Limb (tissue), 2 donors: ENCODE measurements at regions not wholly inside any gene's neighbourhood (a gene's known extent, or its start where the extent isn't known, plus 50 kb on each side); places are given as distances from the start of the nearest gene placed in this dataset.
"Not testable (repeated sequence)": the region's sequence is repeated elsewhere in the genome, so short reads cannot be mapped to it uniquely, and the experiment has no call there.

Source experiments
- DNase-seq, 2 donors: peaks; one replicate each; pipeline ENCODE4 v3.0.0-alpha.2; 2016; ENCODE audit errors: extremely low spot score in 2 of 2

- peak in 1 of 2 donors; percentile 42 for DNase-seq
Observed at GRCh38 chr4:124450851-124451250, 261.7 kb downstream of the ANKRD50 start.

DNA sequence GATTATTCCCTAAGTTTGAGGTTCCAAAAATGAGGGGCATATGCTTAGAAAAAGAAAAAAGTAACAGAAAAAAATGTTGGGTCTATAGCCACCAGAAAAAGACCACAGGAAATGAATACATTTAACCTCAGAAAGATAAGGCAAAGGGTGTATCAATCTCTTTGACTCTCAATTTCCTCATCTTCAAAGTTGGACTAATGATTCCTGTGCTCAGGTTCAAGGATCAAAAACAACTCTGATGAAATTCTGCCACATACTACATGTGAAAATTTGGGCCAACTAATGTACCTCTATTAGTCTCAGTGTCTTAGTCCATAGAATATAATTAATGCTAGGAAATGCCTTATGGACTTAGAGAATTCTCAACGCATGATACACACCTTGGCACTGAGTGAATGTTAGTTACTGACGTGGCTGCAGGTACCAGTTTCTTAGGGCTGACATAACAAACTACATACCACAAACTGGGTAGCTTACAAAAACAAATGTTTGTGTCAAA lies 257.7 kb downstream of the ANKRD50 start:
- DNase-seq, result no peak

DNA sequence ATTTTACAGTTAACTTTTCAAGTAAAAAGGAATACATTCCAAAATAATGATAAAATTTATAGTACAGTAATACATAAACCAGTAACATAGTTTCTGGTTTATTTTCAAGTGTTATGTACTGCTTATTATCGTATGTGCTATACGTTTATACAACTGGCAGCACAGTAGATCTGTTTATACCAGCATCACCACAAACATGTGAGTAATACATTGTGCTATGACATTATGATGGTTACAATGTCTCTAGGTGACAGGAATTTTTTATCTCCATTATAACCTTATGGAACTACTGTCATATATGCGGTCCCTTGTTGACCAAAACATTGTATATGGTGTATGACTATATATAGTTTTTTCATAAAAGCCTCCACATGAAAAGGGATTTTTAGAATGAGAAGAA lies 256.9 kb downstream of the ANKRD50 start:
- DNase-seq, result no peak

- DNase-seq, result no peak
Observed at GRCh38 chr4:124459196-124459940, 253.2 kb downstream of the ANKRD50 start.

DNA sequence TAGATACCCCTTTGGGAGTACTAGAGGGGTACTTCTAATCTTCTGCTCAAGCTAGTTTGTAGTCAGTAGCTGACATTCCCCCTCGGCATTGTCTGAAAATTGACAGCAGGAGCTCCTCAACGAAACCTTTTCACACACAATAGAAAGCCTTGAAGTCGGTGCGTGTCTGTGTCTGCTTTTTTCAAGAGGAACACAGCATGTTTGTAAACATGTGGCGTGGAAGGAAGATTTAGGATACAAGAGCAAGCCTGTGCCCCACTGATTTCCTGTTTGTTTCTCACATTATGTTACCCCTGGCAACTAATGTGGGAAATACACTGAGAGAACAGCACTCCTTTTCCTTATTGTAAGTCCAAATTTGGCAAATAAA lies 252.6 kb downstream of the ANKRD50 start:
- DNase-seq, result no peak

DNA sequence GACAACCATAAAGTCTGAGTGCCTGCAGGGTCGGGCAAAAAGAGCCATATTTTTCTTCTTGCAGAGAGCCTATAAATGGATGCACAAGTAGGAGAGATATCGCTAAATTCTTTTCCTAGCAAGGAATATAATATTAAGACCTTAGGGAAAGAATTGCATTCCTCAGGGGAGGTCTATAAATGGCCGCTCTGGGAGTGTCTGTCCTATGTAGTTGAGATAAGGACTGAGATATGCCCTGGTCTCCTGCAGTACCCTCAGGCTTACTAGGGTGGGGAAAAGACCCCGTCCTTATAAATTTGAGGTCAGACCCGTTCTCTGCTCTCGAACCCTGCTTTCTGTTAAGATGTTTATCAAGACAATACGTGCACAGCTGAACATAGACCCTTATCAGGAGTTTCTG lies 250.9 kb downstream of the ANKRD50 start:
- not testable (repeated sequence) for DNase-seq

DNA sequence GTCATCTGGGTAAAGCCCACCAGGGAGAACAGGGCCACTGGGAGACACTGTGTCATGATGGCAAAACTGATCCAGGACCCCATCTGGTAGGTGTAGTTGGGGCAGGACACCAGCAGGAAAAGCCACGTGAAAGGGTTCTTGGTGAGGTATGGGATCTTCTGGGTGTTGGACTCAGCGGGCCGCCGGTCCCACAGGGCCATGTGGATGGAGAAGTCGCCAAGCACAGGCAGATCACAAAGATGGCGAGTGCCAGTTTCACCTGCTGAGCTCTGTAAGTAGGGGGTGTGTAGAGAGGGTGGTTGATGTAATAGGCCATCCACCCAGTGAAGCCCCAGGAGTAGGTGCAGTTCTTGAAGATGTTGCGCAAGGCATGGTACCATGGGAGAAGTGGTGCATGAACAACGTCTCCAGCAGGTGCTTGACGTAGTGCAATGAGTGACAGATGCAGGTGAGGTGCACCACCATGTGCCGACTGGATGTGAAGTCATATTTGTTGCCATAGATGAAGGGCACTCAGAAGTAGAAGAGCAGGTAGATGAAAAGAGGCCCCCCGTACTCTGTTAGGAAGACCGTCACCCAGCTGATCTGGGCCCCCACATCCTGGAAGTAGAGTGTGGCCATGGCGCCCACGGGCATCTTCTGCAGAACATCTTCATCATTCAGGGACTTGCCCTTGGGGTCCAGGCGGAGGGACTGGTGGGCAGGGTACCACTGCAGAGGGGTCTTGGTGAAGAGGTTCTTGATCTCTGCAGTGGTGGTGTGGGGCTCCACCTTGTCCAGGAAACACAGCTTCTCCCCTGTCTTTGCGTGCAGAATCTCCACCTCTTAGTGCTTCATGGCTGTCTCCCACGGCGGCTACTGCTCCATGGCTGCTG lies 249.3 kb downstream of the ANKRD50 start:
- DNase-seq, result no peak

- no peak for DNase-seq
Observed at GRCh38 chr4:124464836-124465235, 247.7 kb downstream of the ANKRD50 start.

- no peak for DNase-seq
Observed at GRCh38 chr4:124468360-124468759, 244.2 kb downstream of the ANKRD50 start.

DNA sequence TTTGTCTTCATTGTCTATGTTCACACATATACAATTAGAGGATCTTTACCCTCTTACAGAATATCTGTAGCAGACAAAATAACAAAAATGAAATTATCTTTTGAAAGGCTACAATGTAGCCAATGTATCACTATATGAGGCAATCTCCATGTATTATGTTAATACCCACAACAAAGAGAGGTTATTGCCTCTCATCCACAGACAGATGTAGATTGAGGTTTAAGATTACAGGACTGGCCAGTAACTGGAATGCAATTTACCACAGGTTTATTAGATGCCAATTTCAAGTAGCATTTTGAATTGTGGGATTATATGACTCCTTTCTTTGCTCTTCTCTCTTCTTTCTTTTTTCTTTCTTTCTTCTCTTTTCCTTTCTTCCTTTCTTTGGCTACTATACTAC lies 242.6 kb downstream of the ANKRD50 start:
- no peak for DNase-seq

GRCh38 chr4:124478470-124478869 lies 234.1 kb downstream of the ANKRD50 start:
- DNase-seq, result no peak

- DNase-seq, result no peak
Observed at GRCh38 chr4:124480061-124480460, 232.5 kb downstream of the ANKRD50 start.

- DNase-seq, result no peak
Observed at GRCh38 chr4:124481123-124481522, 231.4 kb downstream of the ANKRD50 start.

- DNase-seq, result peak; percentile 44 to 47
Observed at GRCh38 chr4:124483048-124483906, 229.3 kb downstream of the ANKRD50 start.

DNA sequence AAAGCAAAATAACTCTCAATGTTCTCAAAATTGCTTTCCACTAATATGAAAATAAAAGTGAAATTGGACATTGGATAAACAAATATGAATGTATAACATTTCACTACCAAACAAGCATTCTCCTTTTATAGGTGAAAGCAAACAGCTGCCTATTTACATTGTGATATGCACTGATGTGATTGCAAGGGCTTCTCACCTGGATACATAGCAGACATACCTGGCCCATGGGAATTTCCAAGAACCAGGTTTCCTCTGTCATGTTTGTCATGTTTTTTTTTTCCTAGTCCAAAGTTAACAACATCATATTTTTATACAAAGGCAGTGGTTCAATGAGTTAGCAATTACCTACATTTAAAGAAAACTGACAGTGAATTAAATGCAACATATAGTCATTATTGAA lies 228.5 kb downstream of the ANKRD50 start:
- DNase-seq, result no peak

DNA sequence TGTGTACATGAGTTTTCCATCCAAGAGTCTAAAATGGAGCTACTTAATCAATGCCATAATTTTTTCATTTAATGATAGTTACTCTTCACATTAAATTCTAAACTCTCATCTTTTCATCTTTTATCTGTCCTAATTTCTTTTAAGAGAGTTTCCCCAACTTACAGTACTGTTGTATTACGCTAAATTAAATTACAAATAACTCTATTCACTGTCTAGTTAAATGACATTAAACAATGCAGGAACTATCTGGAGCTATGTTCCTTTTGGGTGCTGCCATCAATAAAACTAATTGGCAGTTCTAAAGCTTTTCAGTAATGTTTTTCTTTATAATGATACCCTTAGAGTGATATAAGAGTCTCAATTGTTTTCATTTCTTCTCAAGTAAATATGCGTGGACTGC lies 227.6 kb downstream of the ANKRD50 start:
- DNase-seq, result no peak

DNA sequence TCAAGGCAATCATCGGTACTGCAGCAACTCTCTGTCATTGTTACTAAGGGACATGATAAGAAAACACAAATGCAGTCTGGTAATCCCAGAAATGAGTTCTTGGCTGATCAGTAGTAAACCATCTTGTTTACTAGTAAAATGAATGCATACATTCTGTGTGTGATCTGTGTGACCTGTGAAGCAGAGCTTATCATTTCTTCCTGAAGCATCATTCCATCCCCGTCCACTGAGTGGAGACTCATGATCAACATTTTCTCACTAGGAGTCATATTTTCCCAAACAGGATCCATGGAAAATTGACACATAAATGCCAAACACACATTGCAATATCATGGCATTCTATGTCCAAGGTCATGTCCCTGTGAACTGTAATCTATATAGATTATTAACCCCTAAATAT lies 226.1 kb downstream of the ANKRD50 start:
- DNase-seq, result no peak

DNA sequence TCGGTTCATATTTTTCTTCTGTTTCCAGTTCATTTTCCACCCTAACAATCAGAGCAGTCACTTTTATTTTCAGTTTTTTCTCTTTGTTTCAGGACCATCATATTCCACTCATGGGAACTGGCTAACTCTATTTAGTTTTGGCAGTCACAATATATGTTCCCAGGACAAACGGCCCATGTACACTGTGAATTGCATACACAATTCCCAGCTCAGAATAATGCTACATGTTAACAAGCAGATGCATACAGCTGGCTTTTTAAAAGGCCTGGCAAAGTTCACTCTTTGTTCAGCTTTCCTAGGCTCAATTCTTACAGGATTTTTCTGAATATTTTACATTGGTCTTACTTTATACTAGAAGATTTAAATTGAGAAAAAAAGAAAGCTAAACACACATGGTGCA lies 224.9 kb downstream of the ANKRD50 start:
- DNase-seq, result peak in 1 of 2 donors; percentile 82

GRCh38 chr4:124491361-124492145 lies 221.0 kb downstream of the ANKRD50 start:
- DNase-seq, result peak; percentile 35 to 66

- DNase-seq, result peak in 1 of 2 donors; percentile 36
Observed at GRCh38 chr4:124499261-124499660, 213.3 kb downstream of the ANKRD50 start.

- DNase-seq, result no peak
Observed at GRCh38 chr4:124501576-124501975, 211.0 kb downstream of the ANKRD50 start.
